ENCODE measurements at regions not wholly inside any gene's neighbourhood (a gene's known extent, or its start where the extent isn't known, plus 50 kb on each side); places are given as distances from the start of the nearest gene placed in this dataset.

- TF ChIP-seq CTCF (IDR thresholded peaks at IDR 0.05), result no peak
- TF ChIP-seq POLR2AphosphoS5 (IDR thresholded peaks at IDR 0.05; ENCODE audit: insufficient read depth in 1 of 2, low read depth in 1 of 2), result no peak
- no peak for TF ChIP-seq POLR2A (IDR thresholded peaks at IDR 0.05)
Observed at GRCh38 chr12:46710125-46710743, 115.6 kb downstream of the SLC38A4 start.

Data from vagina (tissue), 2 donors.